HL-60 (cell line): ENCODE measurements at regions not wholly inside any gene's neighbourhood (a gene's known extent, or its start where the extent isn't known, plus 50 kb on each side); places are given as distances from the start of the nearest gene placed in this dataset.

Source experiments
- DNase-seq, 2 experiments: peaks; one replicate each; pipeline ENCODE4 v3.0.0-alpha.2; 2010 to 2020; ENCODE audit warnings: low read depth in 1 of 2, low spot score in 1 of 2
- H3K27ac ChIP-seq: fragments of 250-450 bp; sonication (Bioruptor Pico); replicated peaks from 2 replicates; pipeline ENCODE4 v1.5.1; 2020; ENCODE audit warnings: mild to moderate bottlenecking, moderate library complexity
- H3K27me3 ChIP-seq: fragments of 250-450 bp; sonication (Bioruptor Pico); 2 replicates; pipeline ENCODE4 v1.5.1; 2021; ENCODE audit warnings: mild to moderate bottlenecking, moderate library complexity; ENCODE audit not compliant: insufficient read depth, poor library complexity, severe bottlenecking
- H3K4me3 ChIP-seq: replicated peaks from 2 replicates; pipeline ENCODE4 v1.5.1; 2011; ENCODE audit warnings: mild to moderate bottlenecking, control low read depth, low read length; ENCODE audit not compliant: insufficient read depth
- CTCF ChIP-seq: IDR thresholded peaks from one replicate; pipeline ENCODE4 v1.5.1; 2011; ENCODE audit warnings: low read length, control low read depth, inconsistent platforms; ENCODE audit not compliant: insufficient read depth
- GABPA ChIP-seq: IDR thresholded peaks from 2 replicates; pipeline ENCODE4 v1.6.1; 2012; ENCODE audit warnings: low read depth
- POLR2AphosphoS5 ChIP-seq: IDR thresholded peaks from 2 replicates; pipeline ENCODE4 v1.6.1; 2012; ENCODE audit warnings: low read depth
- REST ChIP-seq: IDR thresholded peaks from 2 replicates; pipeline ENCODE4 v1.6.1; 2012; ENCODE audit warnings: low read depth; ENCODE audit not compliant: insufficient replicate concordance
- SPI1 ChIP-seq: IDR thresholded peaks from 2 replicates; pipeline ENCODE4 v1.6.1; 2012; ENCODE audit warnings: low read depth, mild to moderate bottlenecking, borderline replicate concordance

- no peak for DNase-seq
- Histone ChIP-seq H3K27me3 (no peaks in the 10 kb centered on the region), H3K4me3 (no peak overlapping the region), H3K27ac (no peak overlapping the region)
- TF ChIP-seq POLR2AphosphoS5 (no peak), SPI1 (no peak), CTCF (no peak), GABPA (no peak), REST (no peak)
These were observed 143.6 kb upstream of the EOMES start for GRCh38 chr3:27865731-27866130.

- Histone ChIP-seq H3K27me3 (no peaks in the 10 kb centered on the region), H3K4me3 (no peak overlapping the region), H3K27ac (no peak overlapping the region)
- no peak for TF ChIP-seq POLR2AphosphoS5
- TF ChIP-seq CTCF, result no peak
- no peak for TF ChIP-seq SPI1
- no peak for TF ChIP-seq REST
- TF ChIP-seq GABPA, result no peak
- DNase-seq, result no peak
These were observed 147.0 kb upstream of the EOMES start for GRCh38 chr3:27869152-27869551.

GRCh38 chr3:27877061-27878013 lies 155.2 kb upstream of the EOMES start:
- Histone ChIP-seq H3K27me3 (no peaks in the 10 kb centered on the region), H3K27ac (no peak overlapping the region), H3K4me3 (no peak overlapping the region)
- TF ChIP-seq REST (no peak), POLR2AphosphoS5 (no peak), CTCF (no peak), GABPA (no peak), SPI1 (no peak)
- no peak for DNase-seq
